K562 (cell line): ENCODE measurements at regions not wholly inside any gene's neighbourhood (a gene's known extent, or its start where the extent isn't known, plus 50 kb on each side); places are given as distances from the start of the nearest gene placed in this dataset.

Experiments
- ARNT ChIP-seq, 2 experiments: fragments of 450-650 bp; IDR thresholded peaks; 2 replicates each; pipeline ENCODE4 v1.6.1; 2016; ENCODE audit warnings: mild to moderate bottlenecking in 1 of 2
- ATF3 ChIP-seq, 2 experiments: fragments of 450-650 bp in 1 of 2; sonication (generic) in 1 of 2; formaldehyde crosslinking in 1 of 2; IDR thresholded peaks in 1 of 2; conservative IDR thresholded peaks in 1 of 2; 2 replicates each; pipeline versions ENCODE4 v1.6.1 to v1.8.1; 2016 to 2023; ENCODE audit warnings: mild to moderate bottlenecking in 2 of 2, moderate library complexity in 2 of 2, inconsistent platforms in 1 of 2, missing genetic modification reagents in 1 of 2
- CBFA2T3 ChIP-seq: fragments of 450-650 bp; IDR thresholded peaks from 2 replicates; pipeline ENCODE4 v1.6.1; 2017
- ETS2 ChIP-seq: IDR thresholded peaks from 2 replicates; pipeline ENCODE4 v1.6.1; 2016; ENCODE audit warnings: borderline replicate concordance, missing genetic modification characterization, mild to moderate bottlenecking, moderate library complexity, missing compliant biosample characterization; ENCODE audit not compliant: poor library complexity, severe bottlenecking
- FOXK2 ChIP-seq, 2 experiments: fragments of 450-650 bp; IDR thresholded peaks in 1 of 2; conservative IDR thresholded peaks in 1 of 2; 2 replicates each; pipeline ENCODE4 v1.6.1; 2016; ENCODE audit warnings: low read depth in 2 of 2, mild to moderate bottlenecking in 1 of 2
- HCFC1 ChIP-seq: IDR thresholded peaks from 2 replicates; pipeline ENCODE4 v1.6.1; 2012; ENCODE audit warnings: low read depth, low read length, improper control_type of control experiment
- ID3 ChIP-seq, 2 experiments: fragments of 250-450 bp in 1 of 2; fragments of 450-650 bp in 1 of 2; sonication (Bioruptor Pico) in 1 of 2; IDR thresholded peaks; 2 replicates each; pipeline versions ENCODE4 v1.6.1 to v1.8.0; 2016 to 2021; ENCODE audit warnings: mild to moderate bottlenecking in 2 of 2, moderate library complexity in 2 of 2, missing compliant biosample characterization in 1 of 2, missing genetic modification characterization in 1 of 2
- NFRKB ChIP-seq: fragments of 450-650 bp; IDR thresholded peaks from 2 replicates; pipeline ENCODE4 v1.6.1; 2016; ENCODE audit warnings: low read depth
- POLR2B ChIP-seq: fragments of 450-650 bp; IDR thresholded peaks from 2 replicates; pipeline ENCODE4 v1.6.1; 2018; ENCODE audit warnings: low read depth; ENCODE audit not compliant: partially characterized antibody
- TCF3 ChIP-seq: sonication (generic); formaldehyde crosslinking; IDR thresholded peaks from 2 replicates; pipeline ENCODE4 v1.4.0; 2020; ENCODE audit warnings: mild to moderate bottlenecking, missing genetic modification reagents
- ZBTB17 ChIP-seq: fragments of 450-650 bp; formaldehyde crosslinking; IDR thresholded peaks from 2 replicates; pipeline ENCODE4 v1.4.0; 2020; ENCODE audit warnings: mild to moderate bottlenecking
- ZNF124 ChIP-seq: sonication (generic); formaldehyde crosslinking; IDR thresholded peaks from 2 replicates; pipeline ENCODE4 v1.8.1; 2022; ENCODE audit warnings: missing genetic modification reagents
- ZNF175 ChIP-seq: fragments of 200-800 bp; sonication (Bioruptor generic); IDR thresholded peaks from 2 replicates; pipeline ENCODE4 v1.6.1; 2016; ENCODE audit warnings: low read depth, mild to moderate bottlenecking, missing genetic modification characterization, missing compliant biosample characterization
- ZNF347 ChIP-seq: fragments of 450-650 bp; formaldehyde crosslinking; IDR thresholded peaks from 2 replicates; pipeline ENCODE4 v1.4.0; 2020; ENCODE audit warnings: low read depth, mild to moderate bottlenecking, moderate library complexity
- ZNF395 ChIP-seq: fragments of 200-800 bp; sonication (Bioruptor generic); IDR thresholded peaks from 2 replicates; pipeline ENCODE4 v1.6.1; 2017; ENCODE audit warnings: missing genetic modification characterization, missing compliant biosample characterization
- ZNF518B ChIP-seq: fragments of 250-450 bp; sonication (Bioruptor Pico); IDR thresholded peaks from 2 replicates; pipeline ENCODE4 v1.5.0; 2021; ENCODE audit warnings: mild to moderate bottlenecking, moderate library complexity

GRCh38 chr1:113265196-113265595, 125.1 kb upstream of the MAGI3 start (continued):
- TF ChIP-seq ATF3 (IDR thresholded peaks at IDR 0.05), result peak; percentile 36; the same call in 1 of the 2 replicates
- no peak for TF ChIP-seq ATF3 (CRISPR knock-in tag; conservative IDR thresholded peaks at IDR 0.05)
- TF ChIP-seq NFRKB, result no peak
- TF ChIP-seq TCF3, result peak; percentile 38; the same call in 1 of the 2 replicates
- TF ChIP-seq ETS2 (tag), result no peak
- TF ChIP-seq ZNF175, result no peak
- TF ChIP-seq HCFC1, result no peak
- TF ChIP-seq ZNF124, result no peak
- no peak for TF ChIP-seq ARNT (IDR thresholded peaks at IDR 0.05)
- TF ChIP-seq CBFA2T3, result peak; percentile 59
- no peak for TF ChIP-seq ZNF347 (CRISPR knock-in tag)
- TF ChIP-seq FOXK2 (conservative IDR thresholded peaks at IDR 0.05 in 1 of 2, IDR thresholded peaks at IDR 0.05 in 1 of 2; ENCODE audit: low read depth in 2 of 2), result no peak
- TF ChIP-seq ZBTB17, result no peak
- no peak for TF ChIP-seq ID3 (CRISPR knock-in tag; IDR thresholded peaks at IDR 0.05)
- no peak for TF ChIP-seq ID3 (tag; IDR thresholded peaks at IDR 0.05)
- TF ChIP-seq ZNF395 (CRISPR knock-in tag), result no peak
- TF ChIP-seq ZNF518B (CRISPR knock-in tag), result no peak
- no peak for TF ChIP-seq POLR2B
